ENCODE measurements at regions not wholly inside any gene's neighbourhood (a gene's known extent, or its start where the extent isn't known, plus 50 kb on each side); places are given as distances from the start of the nearest gene placed in this dataset.
A peak's percentile ranks its signal among the peaks of the same experiment; 100 is the strongest.

DNA sequence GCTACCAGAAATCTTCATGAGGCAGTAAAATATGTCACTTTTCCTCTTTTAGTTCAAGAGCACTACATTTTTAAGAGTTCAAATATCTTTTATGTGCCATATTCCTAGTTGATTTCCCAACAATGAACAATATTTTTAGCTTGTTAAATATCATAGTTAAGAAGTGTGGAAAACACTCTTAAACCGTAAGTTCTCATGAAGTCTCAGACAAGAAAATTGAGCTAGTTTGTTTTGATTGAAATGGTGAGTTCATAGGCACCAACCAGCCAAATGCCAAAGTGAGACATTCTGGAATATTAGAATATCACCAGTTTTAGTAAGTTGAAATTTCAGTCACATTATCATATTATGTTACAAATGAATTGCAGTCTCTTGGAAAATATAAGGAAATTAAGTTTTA is 277.2 kb upstream of the HSF2 start:
- no peak for DNase-seq (ENCODE audit: low read depth in 1 of 2, low spot score in 1 of 2)
- Histone ChIP-seq H3K27me3 (no peaks in the 10 kb centered on the region), H3K27ac (no peak overlapping the region), H3K36me3 (no peaks in the 10 kb centered on the region), H3K4me3 (no peak overlapping the region), H3K4me1 (ENCODE audit: low read depth) (no peaks in the 10 kb centered on the region), H3K9me3 (ENCODE audit: low read depth) (no peaks in the 10 kb centered on the region)
- TF ChIP-seq, protein P1, sequence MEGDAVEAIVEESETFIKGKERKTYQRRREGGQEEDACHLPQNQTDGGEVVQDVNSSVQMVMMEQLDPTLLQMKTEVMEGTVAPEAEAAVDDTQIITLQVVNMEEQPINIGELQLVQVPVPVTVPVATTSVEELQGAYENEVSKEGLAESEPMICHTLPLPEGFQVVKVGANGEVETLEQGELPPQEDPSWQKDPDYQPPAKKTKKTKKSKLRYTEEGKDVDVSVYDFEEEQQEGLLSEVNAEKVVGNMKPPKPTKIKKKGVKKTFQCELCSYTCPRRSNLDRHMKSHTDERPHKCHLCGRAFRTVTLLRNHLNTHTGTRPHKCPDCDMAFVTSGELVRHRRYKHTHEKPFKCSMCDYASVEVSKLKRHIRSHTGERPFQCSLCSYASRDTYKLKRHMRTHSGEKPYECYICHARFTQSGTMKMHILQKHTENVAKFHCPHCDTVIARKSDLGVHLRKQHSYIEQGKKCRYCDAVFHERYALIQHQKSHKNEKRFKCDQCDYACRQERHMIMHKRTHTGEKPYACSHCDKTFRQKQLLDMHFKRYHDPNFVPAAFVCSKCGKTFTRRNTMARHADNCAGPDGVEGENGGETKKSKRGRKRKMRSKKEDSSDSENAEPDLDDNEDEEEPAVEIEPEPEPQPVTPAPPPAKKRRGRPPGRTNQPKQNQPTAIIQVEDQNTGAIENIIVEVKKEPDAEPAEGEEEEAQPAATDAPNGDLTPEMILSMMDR (IDR thresholded peaks at IDR 0.05; ENCODE audit: low read depth, low read length): no peak

DNA sequence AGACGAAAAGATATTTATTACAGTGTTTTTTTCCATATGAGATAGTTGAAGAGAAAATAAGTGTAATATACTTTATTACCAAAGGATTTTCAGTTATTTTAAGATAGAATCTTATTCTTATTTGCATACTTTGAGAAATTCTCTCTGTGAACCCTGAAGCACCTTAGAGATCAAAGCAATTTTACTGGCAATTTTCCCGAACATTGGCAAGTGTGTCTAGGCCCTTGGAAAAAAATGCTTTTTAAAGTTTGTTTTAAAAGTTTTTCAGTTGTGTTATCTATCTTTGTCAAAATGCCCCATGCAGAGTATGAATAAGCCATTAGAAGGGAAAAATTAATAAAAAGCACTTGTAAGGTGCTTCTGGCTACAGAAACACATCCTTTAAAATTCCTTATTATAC is 276.8 kb upstream of the HSF2 start:
- Histone ChIP-seq H3K27me3 (no peaks in the 10 kb centered on the region), H3K4me3 (no peak overlapping the region), H3K36me3 (no peaks in the 10 kb centered on the region), H3K27ac (no peak overlapping the region), H3K9me3 (ENCODE audit: low read depth) (no peaks in the 10 kb centered on the region), H3K4me1 (ENCODE audit: low read depth) (no peaks in the 10 kb centered on the region)
- TF ChIP-seq, protein P1 (IDR thresholded peaks at IDR 0.05; ENCODE audit: low read depth, low read length): no peak
- no peak for DNase-seq (ENCODE audit: low read depth in 1 of 2, low spot score in 1 of 2)

DNA sequence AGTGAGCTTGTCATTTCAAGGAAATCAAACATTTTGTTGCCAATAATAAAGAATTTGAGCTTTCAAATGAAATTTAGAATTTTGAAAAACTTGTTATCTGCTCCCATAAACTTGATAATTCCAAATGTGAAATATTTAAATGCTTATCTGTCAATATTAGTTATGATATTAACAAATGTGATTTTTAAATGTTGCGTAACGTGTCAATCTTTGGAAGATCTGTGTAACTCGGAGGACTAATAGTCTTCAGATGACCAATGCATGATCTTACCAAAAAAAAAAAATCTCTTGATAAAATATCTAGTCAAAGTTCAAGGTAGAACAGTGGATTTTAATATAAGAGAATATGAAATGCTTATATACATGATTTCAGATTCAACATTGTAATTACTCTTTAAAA is 274.5 kb upstream of the HSF2 start:
- H3K36me3 ChIP-seq: no peaks in the 10 kb centered on the region
- H3K4me1 ChIP-seq (ENCODE audit: low read depth): peaks cover 21% of the 10 kb centered on the region
- no peak overlapping the region for H3K27ac ChIP-seq
- no peak for DNase-seq (ENCODE audit: low read depth in 1 of 2, low spot score in 1 of 2)
- H3K9me3 ChIP-seq (ENCODE audit: low read depth): no peaks in the 10 kb centered on the region
- TF ChIP-seq, protein P1 (IDR thresholded peaks at IDR 0.05; ENCODE audit: low read depth, low read length): no peak
- H3K4me3 ChIP-seq: no peak overlapping the region
- no peaks in the 10 kb centered on the region for H3K27me3 ChIP-seq

DNA sequence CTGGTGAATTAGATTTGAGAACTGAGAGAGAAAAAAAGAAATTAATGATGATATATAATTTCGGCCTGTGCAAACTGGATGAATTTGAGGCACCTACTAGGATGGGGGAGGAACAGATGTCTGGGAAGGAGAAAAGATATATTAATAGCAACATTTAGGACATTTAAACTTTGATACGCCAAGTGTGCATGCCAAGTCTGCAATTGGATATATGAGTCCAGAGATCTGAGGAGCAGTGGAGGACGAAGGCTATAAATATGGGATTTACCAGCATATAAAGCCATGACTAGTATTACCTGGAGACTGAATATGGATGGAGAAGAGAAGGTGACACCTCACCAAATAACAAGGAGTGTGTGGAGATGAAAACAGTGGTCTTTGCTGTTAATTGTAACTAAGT is 272.6 kb upstream of the HSF2 start:
- peaks cover 26% of the 10 kb centered on the region for H3K4me1 ChIP-seq (ENCODE audit: low read depth)
- TF ChIP-seq, protein P1 (IDR thresholded peaks at IDR 0.05; ENCODE audit: low read depth, low read length): no peak

DNA sequence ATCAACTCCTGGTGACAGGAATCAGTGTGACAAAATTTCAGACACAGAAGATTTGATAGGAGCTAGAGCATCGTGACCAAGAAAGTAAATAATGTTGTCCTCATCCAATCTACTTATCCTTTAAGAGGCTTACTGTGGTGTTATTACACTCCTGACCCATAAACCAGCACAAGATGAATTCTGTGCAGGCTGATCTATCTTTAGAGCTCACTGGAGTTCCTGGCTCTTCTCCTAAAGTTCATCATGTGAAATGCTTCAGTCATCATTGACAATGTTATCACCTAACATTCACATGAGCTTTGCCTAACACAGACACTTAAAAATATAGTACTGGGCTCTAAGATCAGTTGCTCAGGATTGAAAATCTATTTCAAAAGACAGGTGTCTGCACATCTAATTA is 271.0 kb upstream of the HSF2 start:
- Histone ChIP-seq H3K9me3 (ENCODE audit: low read depth) (no peaks in the 10 kb centered on the region), H3K27me3 (no peaks in the 10 kb centered on the region), H3K36me3 (no peaks in the 10 kb centered on the region), H3K4me3 (no peak overlapping the region), H3K4me1 (ENCODE audit: low read depth) (peaks cover 26% of the 10 kb centered on the region), H3K27ac (peak overlapping the region; percentile 35)
- TF ChIP-seq, protein P1 (IDR thresholded peaks at IDR 0.05; ENCODE audit: low read depth, low read length): no peak
- DNase-seq (ENCODE audit: low read depth in 1 of 2, low spot score in 1 of 2): peak in 1 of 2 donors; percentile 5

More for the DNA sequence above, 272.6 kb upstream of the HSF2 start:
- no peak for DNase-seq (ENCODE audit: low read depth in 1 of 2, low spot score in 1 of 2)
- H3K36me3 ChIP-seq: no peaks in the 10 kb centered on the region
- H3K27me3 ChIP-seq: no peaks in the 10 kb centered on the region
- no peak overlapping the region for H3K27ac ChIP-seq
- no peaks in the 10 kb centered on the region for H3K9me3 ChIP-seq (ENCODE audit: low read depth)
- no peak overlapping the region for H3K4me3 ChIP-seq

Data from cardiac muscle cell (in vitro differentiated cells and primary cell).